Heart right ventricle (tissue), 16 donors: ENCODE measurements at regions not wholly inside any gene's neighbourhood (a gene's known extent, or its start where the extent isn't known, plus 50 kb on each side); places are given as distances from the start of the nearest gene placed in this dataset.

Experiments
- ATAC-seq, 8 donors: fragments of 200-7000 bp; cut with Tn5 transposase; one replicate each; pipeline ENCODE4 v1.9.1; 2020; ENCODE audit warnings: mild to moderate bottlenecking in 8 of 8, moderate library complexity in 8 of 8, moderate number of reproducible peaks in 1 of 8
- DNase-seq, 2 donors: peaks; one replicate each; pipeline ENCODE4 v3.0.0-alpha.2; 2020
- H3K27ac ChIP-seq, 10 donors: fragments of 200-600 bp; sonication (generic) in 2 of 10; one replicate each; pipeline versions ENCODE4 v1.5.0 to v1.8.0; 2020 to 2022; ENCODE audit warnings: mild to moderate bottlenecking in 3 of 10
- H3K27me3 ChIP-seq, 7 donors: fragments of 200-600 bp; one replicate each; pipeline ENCODE4 v1.8.0; 2021 to 2022; ENCODE audit warnings: mild to moderate bottlenecking in 2 of 7
- H3K36me3 ChIP-seq, 9 donors: fragments of 200-600 bp; sonication (generic) in 1 of 9; one replicate each; pipeline versions ENCODE4 v1.5.0 to v1.8.0; 2020 to 2022; ENCODE audit warnings: mild to moderate bottlenecking in 2 of 9
- H3K4me1 ChIP-seq, 9 donors: fragments of 200-600 bp; sonication (generic) in 1 of 9; one replicate each; pipeline versions ENCODE4 v1.5.0 to v1.8.0; 2020 to 2022; ENCODE audit warnings: mild to moderate bottlenecking in 4 of 9
- H3K4me3 ChIP-seq, 10 donors: fragments of 200-600 bp; sonication (generic) in 2 of 10; one replicate each; pipeline versions ENCODE4 v1.5.0 to v1.8.0; 2020 to 2022; ENCODE audit warnings: mild to moderate bottlenecking in 7 of 10, moderate library complexity in 2 of 10
- H3K9me3 ChIP-seq, 11 donors: fragments of 200-600 bp in 10 of 11; sonication (generic) in 2 of 11; one replicate each; pipeline versions ENCODE4 v1.5.0 to v1.8.0; 2013 to 2022; ENCODE audit warnings: mild to moderate bottlenecking in 2 of 11, control low read depth in 1 of 11, moderate library complexity in 1 of 11
- WGBS, 2 donors: extraction: QIAGEN DNeasy Blood & Tissue Kit; methylation state at CpG; one replicate each; pipeline ENCODE4 v1.1.7; 2013; ENCODE audit warnings: inconsistent platforms in 1 of 2; 5-methylcytosine and 5-hydroxymethylcytosine counted together
- intact Hi-C, 10 donors: fragments of 100-400 bp; cut with DNase I; formaldehyde crosslinking; loops; one replicate each; pipeline versions ENCODE4 v1.11.1 to v1.14.2; 2022
- TF ChIP-seq, protein P1 (sequence below), 9 donors: fragments of 200-600 bp; sonication (generic) in 2 of 9; IDR thresholded peaks; one replicate each; pipeline versions ENCODE4 v1.5.0 to v1.8.0; 2021 to 2022; ENCODE audit warnings: antibody characterized with exemption in 9 of 9, mild to moderate bottlenecking in 5 of 9, moderate library complexity in 1 of 9
- donor health status: Arrhythmogenic right ventricular cardiomyopathy.
- donor health status: ischemic (EF 13 %, LVEDD 7.1; RV severe dilation, severe dysfunction).
- donor health status: healthy with polysubstance abuse.
- donor health status: DM: no; HTN: yes; CAD: no.
- donor health status: DM: no; HTN: no; CAD: no.
- donor health status: ischemic (EF 25% LVEDD 6.9; RV normal size, moderate dysfunction).
- donor health status: ischemic (EF 25% LVEDD 5.7; RV mildly dilated, moderate dysfunction).
- donor health status: healthy.
- donor health status: DM: yes; HTN: yes; CAD: no.
- donor health status: Ischemic cardiomyopathy.
- donor health status: ischemic (EF 35%, LVEDD 5.7; RV mildly dilated, moderate dysfunction).
- donor health status: nonischemic (EF 11% LVEDD 7.7; RV severe dilation, severe dysfunction).
- donor health status: DM: yes; HTN: yes; CAD: no.
- donor health status: PGD.
- donor health status: ischemic (EF 29% LVEDD 5.4; RV normal size, mild dysfunction).
- donor health status: nonischemic (EF 23%, LVEDD 6.1; RV moderate dilation, normal function).

DNA sequence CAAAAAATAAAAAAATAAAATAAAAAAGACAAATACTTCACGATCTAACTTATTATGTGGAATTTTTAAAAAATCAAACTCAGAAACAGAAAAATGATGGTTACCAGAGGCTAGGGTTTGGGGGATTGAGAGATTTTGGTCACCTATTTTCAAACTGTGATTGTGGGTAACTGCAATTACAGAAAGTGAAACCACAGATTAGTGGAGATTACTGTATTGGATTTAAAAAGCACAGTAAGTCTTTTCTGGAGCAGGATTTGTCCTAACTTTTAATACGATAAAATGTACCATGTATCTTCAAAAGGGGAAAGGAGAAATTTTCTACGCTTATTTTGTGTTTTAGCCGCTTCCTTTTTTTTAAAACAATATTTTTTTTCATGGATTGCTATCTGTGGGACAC is 1204.9 kb upstream of the LRRTM3 start:
- peak overlapping the region in 2 of 10 donors; percentile 16 to 28 for H3K4me3 ChIP-seq

GRCh38 chr10:65723525-65723924 is 1202.3 kb upstream of the LRRTM3 start:
- 79% methylated on average over 6 of the region's 6 CpGs for WGBS, 2 donors
- H3K36me3 ChIP-seq, result no peaks in the 10 kb centered on the region
- H3K27ac ChIP-seq, result no peak overlapping the region
- intact Hi-C loops, result no loop called here
- no peak overlapping the region for H3K4me3 ChIP-seq
- DNase-seq, result no peak
- ATAC-seq, result no peak
- H3K27me3 ChIP-seq, result no peaks in the 10 kb centered on the region
- TF ChIP-seq, protein P1, sequence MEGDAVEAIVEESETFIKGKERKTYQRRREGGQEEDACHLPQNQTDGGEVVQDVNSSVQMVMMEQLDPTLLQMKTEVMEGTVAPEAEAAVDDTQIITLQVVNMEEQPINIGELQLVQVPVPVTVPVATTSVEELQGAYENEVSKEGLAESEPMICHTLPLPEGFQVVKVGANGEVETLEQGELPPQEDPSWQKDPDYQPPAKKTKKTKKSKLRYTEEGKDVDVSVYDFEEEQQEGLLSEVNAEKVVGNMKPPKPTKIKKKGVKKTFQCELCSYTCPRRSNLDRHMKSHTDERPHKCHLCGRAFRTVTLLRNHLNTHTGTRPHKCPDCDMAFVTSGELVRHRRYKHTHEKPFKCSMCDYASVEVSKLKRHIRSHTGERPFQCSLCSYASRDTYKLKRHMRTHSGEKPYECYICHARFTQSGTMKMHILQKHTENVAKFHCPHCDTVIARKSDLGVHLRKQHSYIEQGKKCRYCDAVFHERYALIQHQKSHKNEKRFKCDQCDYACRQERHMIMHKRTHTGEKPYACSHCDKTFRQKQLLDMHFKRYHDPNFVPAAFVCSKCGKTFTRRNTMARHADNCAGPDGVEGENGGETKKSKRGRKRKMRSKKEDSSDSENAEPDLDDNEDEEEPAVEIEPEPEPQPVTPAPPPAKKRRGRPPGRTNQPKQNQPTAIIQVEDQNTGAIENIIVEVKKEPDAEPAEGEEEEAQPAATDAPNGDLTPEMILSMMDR (IDR thresholded peaks at IDR 0.05), result no peak
- H3K4me1 ChIP-seq, result no peaks in the 10 kb centered on the region
- H3K9me3 ChIP-seq, result no peaks in the 10 kb centered on the region

More for the DNA sequence above, 1204.9 kb upstream of the LRRTM3 start:
- ATAC-seq (no peak), DNase-seq (no peak)
- H3K27me3 ChIP-seq, result no peaks in the 10 kb centered on the region
- 84 to 91% methylated on average over 4 of the region's 4 CpGs for WGBS, 2 donors
- no peak overlapping the region for H3K27ac ChIP-seq
- H3K36me3 ChIP-seq, result no peaks in the 10 kb centered on the region
- intact Hi-C loops, result no loop called here
- TF ChIP-seq, protein P1 (IDR thresholded peaks at IDR 0.05), result no peak
- H3K9me3 ChIP-seq, result no peaks in the 10 kb centered on the region
- H3K4me1 ChIP-seq, result no peaks in the 10 kb centered on the region

GRCh38 chr10:65735382-65735781 is 1190.5 kb upstream of the LRRTM3 start:
- Histone ChIP-seq H3K4me1 (no peaks in the 10 kb centered on the region), H3K36me3 (no peaks in the 10 kb centered on the region), H3K4me3 (no peak overlapping the region), H3K27ac (no peak overlapping the region), H3K27me3 (no peaks in the 10 kb centered on the region), H3K9me3 (peaks cover 0 to 5% (median 0%) of the 10 kb centered on the region in 11 donors)
- ATAC-seq, result no peak
- DNase-seq, result no peak
- TF ChIP-seq, protein P1 (IDR thresholded peaks at IDR 0.05), result no peak
- intact Hi-C loops, result no loop called here
- WGBS, 2 donors, result 88 to 90% methylated on average over 2 of the region's 2 CpGs

DNA sequence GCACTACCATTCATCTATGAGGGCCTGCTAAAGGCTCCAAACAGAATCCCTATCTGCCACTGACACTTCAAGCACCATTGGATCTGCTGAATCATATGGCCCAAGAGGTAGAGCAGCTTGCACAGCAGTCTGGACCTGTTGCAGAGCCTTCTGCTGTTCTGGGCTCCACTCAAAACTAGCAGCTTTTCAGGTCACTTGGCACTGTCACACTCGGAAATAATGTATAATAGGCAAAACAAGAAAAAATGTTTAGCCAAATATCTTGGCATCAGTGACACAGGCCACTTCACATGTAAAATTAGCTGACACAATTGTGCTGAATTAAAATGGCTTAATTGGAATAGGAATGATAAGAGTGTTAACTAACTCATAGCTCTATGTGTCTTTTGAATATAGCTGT is 1182.9 kb upstream of the LRRTM3 start:
- Histone ChIP-seq H3K4me3 (no peak overlapping the region), H3K27ac (no peak overlapping the region), H3K9me3 (no peaks in the 10 kb centered on the region), H3K36me3 (no peaks in the 10 kb centered on the region), H3K4me1 (no peaks in the 10 kb centered on the region), H3K27me3 (no peaks in the 10 kb centered on the region)
- 82 to 86% methylated on average over 1 of the region's 1 CpG for WGBS, 2 donors
- ATAC-seq (no peak), DNase-seq (no peak)
- intact Hi-C loops, result no loop called here
- TF ChIP-seq, protein P1 (IDR thresholded peaks at IDR 0.05), result no peak

- H3K27ac ChIP-seq, result no peak overlapping the region
- no peak for ATAC-seq
- H3K27me3 ChIP-seq, result no peaks in the 10 kb centered on the region
- H3K4me3 ChIP-seq, result no peak overlapping the region
- H3K4me1 ChIP-seq, result no peaks in the 10 kb centered on the region
- DNase-seq, result no peak
- intact Hi-C loops, result no loop called here
- H3K9me3 ChIP-seq, result no peaks in the 10 kb centered on the region
- H3K36me3 ChIP-seq, result no peaks in the 10 kb centered on the region
- TF ChIP-seq, protein P1 (IDR thresholded peaks at IDR 0.05), result no peak
Observed at GRCh38 chr10:65751218-65751617, 1174.6 kb upstream of the LRRTM3 start.
